CD4-positive, CD25-positive, alpha-beta regulatory T cell (primary cell): ENCODE measurements at regions not wholly inside any gene's neighbourhood (a gene's known extent, or its start where the extent isn't known, plus 50 kb on each side); places are given as distances from the start of the nearest gene placed in this dataset.

Experiments used
- ATAC-seq, 2 donors: fragments of 150-1000 bp; cut with Tn5 transposase; one replicate each; pipeline ENCODE4 v1.10.0; 2021; ENCODE audit warnings: low read depth in 2 of 2, moderate number of reproducible peaks in 2 of 2, moderate library complexity in 1 of 2
- DNase-seq, 3 donors: peaks; one replicate each; pipeline versions ENCODE4 v3.0.0 to v3.0.0-alpha.2; 2012 to 2022; ENCODE audit warnings: mixed read lengths in 1 of 3
- H3K27ac ChIP-seq: one replicate; pipeline ENCODE4 v1.7.0; 2013; ENCODE audit warnings: mild to moderate bottlenecking, low read length; ENCODE audit not compliant: insufficient read depth, poor library complexity, severe bottlenecking
- H3K27me3 ChIP-seq: one replicate; pipeline ENCODE4 v1.7.0; 2013; ENCODE audit warnings: low read length; ENCODE audit not compliant: control insufficient read depth, insufficient read depth
- H3K36me3 ChIP-seq: one replicate; pipeline ENCODE4 v1.7.0; 2013; ENCODE audit warnings: mild to moderate bottlenecking, low read length, moderate library complexity; ENCODE audit not compliant: control insufficient read depth, insufficient read depth
- H3K4me1 ChIP-seq: 2 replicates; pipeline ENCODE4 v1.7.0; 2013; ENCODE audit warnings: mild to moderate bottlenecking, low read length; ENCODE audit not compliant: insufficient read depth, control insufficient read depth, poor library complexity, severe bottlenecking
- H3K4me3 ChIP-seq: one replicate; pipeline ENCODE4 v1.7.0; 2013; ENCODE audit warnings: low read depth, mild to moderate bottlenecking, low read length, moderate library complexity
- H3K9me3 ChIP-seq, 2 experiments: 1 replicate in 1 of 2; 2 replicates in 1 of 2; pipeline ENCODE4 v1.7.0; 2013; ENCODE audit warnings: low read length in 2 of 2, mild to moderate bottlenecking in 1 of 2, moderate library complexity in 1 of 2; ENCODE audit not compliant: control insufficient read depth in 2 of 2
- H3K27ac Mint-ChIP-seq, 3 donors: one replicate each; pipeline ENCODE4 v1.8.0; 2020 to 2022; ENCODE audit warnings: mild to moderate bottlenecking in 3 of 3, mixed read lengths in 3 of 3, moderate library complexity in 2 of 3
- H3K27me3 Mint-ChIP-seq: one replicate; pipeline ENCODE4 v1.8.0; 2022; ENCODE audit warnings: mild to moderate bottlenecking, mixed read lengths
- H3K36me3 Mint-ChIP-seq: one replicate; pipeline ENCODE4 v1.8.0; 2020; ENCODE audit warnings: mixed read lengths
- H3K4me1 Mint-ChIP-seq, 4 donors: one replicate each; pipeline ENCODE4 v1.8.0; 2020 to 2022; ENCODE audit warnings: mixed read lengths in 4 of 4, mild to moderate bottlenecking in 1 of 4
- H3K4me3 Mint-ChIP-seq, 4 donors: one replicate each; pipeline ENCODE4 v1.8.0; 2020 to 2022; ENCODE audit warnings: mild to moderate bottlenecking in 4 of 4, mixed read lengths in 4 of 4, moderate library complexity in 3 of 4
- H3K9me3 Mint-ChIP-seq, 7 donors: one replicate each; pipeline ENCODE4 v1.8.0; 2020 to 2022; ENCODE audit warnings: mixed read lengths in 7 of 7, mild to moderate bottlenecking in 3 of 7, moderate library complexity in 2 of 7

DNA sequence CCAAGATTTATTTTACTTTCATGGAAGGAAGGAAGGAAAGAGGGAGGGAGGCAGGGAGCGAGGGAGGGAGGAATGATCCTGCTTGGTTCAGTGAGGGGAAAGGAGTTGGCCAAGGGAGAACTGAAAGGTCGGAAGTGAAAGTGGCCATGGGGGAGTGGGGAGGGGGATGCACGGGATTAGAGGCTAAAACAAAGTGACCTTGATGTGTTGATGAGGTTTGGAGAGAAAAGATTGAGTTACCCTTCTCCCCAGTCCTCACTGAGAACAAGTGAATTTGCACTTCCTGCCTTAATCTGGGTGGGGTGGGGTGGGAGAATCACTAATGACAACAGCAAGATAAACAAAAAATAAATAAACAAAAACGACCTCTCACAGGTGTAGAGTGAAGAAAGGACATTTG, 212.0 kb upstream of the TLE3 start:
- DNase-seq (no peak), ATAC-seq (no peak)
- Mint-ChIP-seq H3K4me3 (no peak overlapping the region), H3K27me3 (peaks cover 4% of the 10 kb centered on the region), H3K27ac (no peak overlapping the region), H3K9me3 (peaks cover 0 to 4% (median 0%) of the 10 kb centered on the region in 7 donors), H3K4me1 (peaks cover 0 to 10% (median 8%) of the 10 kb centered on the region in 4 donors), H3K36me3 (no peaks in the 10 kb centered on the region)
- Histone ChIP-seq H3K36me3 (no peaks in the 10 kb centered on the region), H3K27me3 (peaks cover 2% of the 10 kb centered on the region), H3K4me3 (no peak overlapping the region), H3K9me3 (no peaks in the 10 kb centered on the region), H3K4me1 (no peaks in the 10 kb centered on the region), H3K27ac (no peak overlapping the region)

DNA sequence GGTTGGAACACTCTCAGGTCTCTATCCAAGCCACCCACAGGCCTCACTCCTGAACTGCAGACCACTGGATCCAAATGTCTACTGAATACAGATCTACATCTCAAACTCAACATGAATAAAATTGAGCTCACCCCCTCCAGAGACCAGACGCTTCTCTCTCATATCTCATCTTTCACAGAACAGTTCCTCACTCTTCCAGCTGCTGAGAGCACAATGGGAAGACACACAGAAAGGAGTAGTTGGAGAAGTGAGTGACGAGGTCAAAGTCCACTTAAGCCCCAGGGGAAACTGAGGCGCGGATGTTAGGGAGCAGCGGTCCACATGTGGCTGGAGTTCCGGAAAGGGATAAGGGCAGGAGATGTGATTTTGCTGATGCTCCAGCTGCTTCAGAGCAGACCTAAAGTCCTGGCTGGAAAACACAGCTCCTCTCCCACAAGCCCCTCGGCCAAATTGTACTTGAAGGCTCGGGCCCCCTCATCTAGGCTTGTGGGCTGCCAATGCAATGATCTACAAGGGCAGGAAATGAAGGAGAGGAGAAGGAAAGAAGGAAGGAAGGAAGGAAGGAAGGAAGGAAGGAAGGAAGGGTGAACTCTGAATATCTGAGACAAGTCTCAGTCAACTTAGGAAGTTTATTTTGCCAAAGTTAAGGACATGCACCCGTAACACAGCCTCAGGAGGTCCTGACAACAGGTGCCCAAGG, 211.2 kb upstream of the TLE3 start:
- Histone ChIP-seq H3K4me3 (no peak overlapping the region), H3K9me3 (no peaks in the 10 kb centered on the region), H3K4me1 (no peaks in the 10 kb centered on the region), H3K36me3 (no peaks in the 10 kb centered on the region), H3K27ac (no peak overlapping the region), H3K27me3 (peaks cover 2% of the 10 kb centered on the region)
- Mint-ChIP-seq H3K4me3 (no peak overlapping the region), H3K4me1 (peaks cover 0 to 10% (median 8%) of the 10 kb centered on the region in 4 donors), H3K27me3 (peaks cover 4% of the 10 kb centered on the region), H3K9me3 (peaks cover 0 to 4% (median 0%) of the 10 kb centered on the region in 7 donors), H3K36me3 (no peaks in the 10 kb centered on the region), H3K27ac (no peak overlapping the region)
- ATAC-seq (no peak), DNase-seq (no peak)

DNA sequence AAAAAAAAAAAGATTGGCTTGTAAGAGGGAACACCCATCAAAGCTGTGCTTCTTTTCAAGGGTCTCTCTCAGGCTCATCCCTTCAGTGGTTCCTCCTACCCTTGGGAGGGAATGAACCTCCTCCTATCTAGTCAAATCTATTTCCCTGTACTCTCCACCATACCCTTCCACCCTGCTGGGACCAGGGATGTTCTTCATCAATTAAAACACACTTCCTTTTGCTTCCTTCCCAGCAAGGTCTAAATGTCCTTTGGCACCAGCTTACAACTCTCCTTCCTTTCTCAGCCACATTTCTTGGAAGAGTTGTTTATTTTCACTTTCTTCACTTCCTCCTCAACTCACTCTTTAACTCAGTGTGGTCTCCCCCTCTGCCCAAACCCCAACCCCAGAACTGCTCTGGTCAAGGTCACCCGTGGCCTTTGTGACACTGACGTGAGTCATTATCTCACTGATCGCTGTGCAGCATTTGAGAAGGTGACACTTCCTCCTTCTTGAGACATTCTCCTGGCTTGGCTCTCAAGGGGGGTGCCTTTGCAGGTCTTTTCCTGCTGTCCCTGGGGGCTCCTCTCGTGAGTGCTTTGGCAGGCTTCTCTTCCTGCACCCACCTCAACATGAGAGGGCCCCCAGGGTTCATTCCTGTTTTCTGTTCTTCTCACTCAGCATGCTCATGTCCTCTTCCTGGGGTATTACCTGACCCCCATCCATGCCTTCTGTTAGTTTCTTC, 210.5 kb upstream of the TLE3 start:
- Mint-ChIP-seq H3K27ac (peak overlapping the region in 1 of 3 donors; percentile 42), H3K27me3 (peaks cover 4% of the 10 kb centered on the region), H3K4me3 (no peak overlapping the region), H3K36me3 (no peaks in the 10 kb centered on the region), H3K9me3 (peaks cover 0 to 4% (median 0%) of the 10 kb centered on the region in 7 donors), H3K4me1 (peaks cover 0 to 10% (median 8%) of the 10 kb centered on the region in 4 donors)
- H3K27me3 ChIP-seq, result peaks cover 2% of the 10 kb centered on the region
- H3K27ac ChIP-seq, result no peak overlapping the region
- DNase-seq, result peak in 1 of 3 donors; percentile 11
- H3K4me3 ChIP-seq, result no peak overlapping the region
- no peaks in the 10 kb centered on the region for H3K9me3 ChIP-seq
- H3K36me3 ChIP-seq, result no peaks in the 10 kb centered on the region
- peak; percentile 31 to 59 for ATAC-seq
- H3K4me1 ChIP-seq, result no peaks in the 10 kb centered on the region

DNA sequence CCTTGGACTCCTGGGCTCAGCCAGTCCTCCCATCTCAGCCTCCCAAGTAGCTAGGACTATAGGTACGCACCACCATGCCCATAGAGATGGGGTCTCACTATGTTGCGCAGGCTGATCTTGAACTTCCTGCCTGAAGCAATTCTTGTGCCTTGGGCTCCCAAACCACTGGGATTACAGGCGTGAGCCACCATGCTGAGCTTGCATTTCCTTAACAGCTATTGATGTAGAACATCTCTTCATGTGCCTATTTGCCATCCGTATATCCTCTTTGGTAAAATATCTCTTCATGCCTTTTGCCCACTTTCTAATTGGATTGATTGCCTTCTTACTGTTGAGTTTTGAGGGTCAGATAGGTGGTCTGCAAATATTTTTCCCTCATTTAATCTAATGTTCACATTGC, 208.9 kb upstream of the TLE3 start:
- no peak for ATAC-seq
- Mint-ChIP-seq H3K4me3 (no peak overlapping the region), H3K36me3 (no peaks in the 10 kb centered on the region), H3K4me1 (peaks cover 0 to 10% (median 8%) of the 10 kb centered on the region in 4 donors), H3K9me3 (peaks cover 0 to 4% (median 0%) of the 10 kb centered on the region in 7 donors), H3K27ac (no peak overlapping the region), H3K27me3 (peaks cover 4% of the 10 kb centered on the region)
- Histone ChIP-seq H3K36me3 (no peaks in the 10 kb centered on the region), H3K4me3 (no peak overlapping the region), H3K27ac (no peak overlapping the region), H3K4me1 (peaks cover under 1% of the 10 kb centered on the region), H3K27me3 (peaks cover 2% of the 10 kb centered on the region), H3K9me3 (no peaks in the 10 kb centered on the region)
- DNase-seq, result no peak

DNA sequence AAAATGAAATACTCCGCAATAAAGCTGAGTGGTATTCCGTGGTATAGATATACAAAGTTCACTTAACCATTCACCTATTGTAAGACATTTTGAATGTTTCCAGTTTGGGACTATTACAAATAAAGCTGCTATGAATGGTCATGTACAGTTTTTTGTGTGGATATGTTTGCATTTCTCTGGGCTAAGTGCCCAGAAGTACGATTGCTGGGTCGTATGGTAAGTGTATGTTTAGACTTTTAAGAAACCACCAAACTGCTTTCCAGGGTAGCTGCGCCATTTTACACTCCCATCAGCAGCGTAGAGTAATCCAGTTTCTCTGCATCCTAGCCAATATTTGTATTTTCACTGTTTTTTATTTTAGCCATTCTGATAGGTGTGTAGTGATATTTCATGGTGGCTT, 208.4 kb upstream of the TLE3 start:
- no peak overlapping the region for H3K4me3 ChIP-seq
- H3K27me3 Mint-ChIP-seq, result peaks cover 4% of the 10 kb centered on the region
- no peaks in the 10 kb centered on the region for H3K36me3 ChIP-seq
- DNase-seq, result no peak
- H3K9me3 Mint-ChIP-seq, result peaks cover 0 to 4% (median 0%) of the 10 kb centered on the region in 7 donors
- no peak overlapping the region for H3K4me3 Mint-ChIP-seq
- H3K4me1 ChIP-seq, result peaks cover 6% of the 10 kb centered on the region
- H3K27ac ChIP-seq, result no peak overlapping the region
- H3K4me1 Mint-ChIP-seq, result peaks cover 0 to 13% (median 8%) of the 10 kb centered on the region in 4 donors
- ATAC-seq, result no peak
- H3K27ac Mint-ChIP-seq, result no peak overlapping the region
- H3K9me3 ChIP-seq, result no peaks in the 10 kb centered on the region
- H3K27me3 ChIP-seq, result peaks cover 2% of the 10 kb centered on the region
- no peaks in the 10 kb centered on the region for H3K36me3 Mint-ChIP-seq

DNA sequence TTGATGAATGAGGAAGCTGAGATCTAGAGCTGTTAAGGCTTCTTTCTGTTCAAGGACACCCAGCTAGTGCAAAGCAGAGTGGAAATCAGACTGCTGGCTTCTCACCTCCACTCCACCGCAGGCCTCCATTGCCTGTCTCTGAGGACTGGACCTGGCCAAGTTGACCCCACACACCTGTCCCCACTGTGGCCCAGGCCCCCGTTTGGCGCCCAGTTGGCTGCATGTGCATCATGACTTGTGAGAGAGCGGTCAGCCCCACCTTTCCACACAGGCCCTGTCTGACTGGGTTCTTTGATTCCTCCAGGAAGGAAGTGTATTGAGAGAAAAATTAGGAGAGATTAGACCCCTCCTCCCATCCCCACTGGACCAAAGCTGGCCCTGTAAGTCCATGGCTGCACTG, 206.3 kb upstream of the TLE3 start:
- peaks cover 0 to 4% (median 0%) of the 10 kb centered on the region in 7 donors for H3K9me3 Mint-ChIP-seq
- Histone ChIP-seq H3K36me3 (no peaks in the 10 kb centered on the region), H3K4me1 (peaks cover 16% of the 10 kb centered on the region), H3K9me3 (no peaks in the 10 kb centered on the region), H3K4me3 (no peak overlapping the region), H3K27me3 (peaks cover 2% of the 10 kb centered on the region), H3K27ac (no peak overlapping the region)
- H3K27me3 Mint-ChIP-seq, result no peaks in the 10 kb centered on the region
- no peaks in the 10 kb centered on the region for H3K36me3 Mint-ChIP-seq
- H3K27ac Mint-ChIP-seq, result no peak overlapping the region
- H3K4me3 Mint-ChIP-seq, result no peak overlapping the region
- ATAC-seq (no peak), DNase-seq (no peak)
- H3K4me1 Mint-ChIP-seq, result peaks cover 6 to 24% (median 13%) of the 10 kb centered on the region in 4 donors

DNA sequence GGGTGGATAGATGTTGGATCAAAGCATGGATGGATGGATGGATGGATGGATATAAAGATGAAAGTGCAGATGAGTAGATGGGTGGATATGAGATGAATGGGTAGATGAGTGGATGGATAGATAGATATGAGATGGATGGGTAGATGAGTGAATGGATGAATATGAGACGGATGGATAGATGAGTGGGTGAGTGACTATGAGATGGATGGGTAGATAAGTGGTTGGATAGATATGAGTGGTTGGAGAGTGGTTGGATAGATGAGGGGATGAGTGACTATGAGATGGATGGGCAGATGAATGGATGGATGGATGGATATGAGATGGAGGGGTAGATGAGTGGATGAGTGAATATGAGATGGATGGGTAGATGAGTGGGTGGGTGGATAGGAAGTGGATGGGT, 204.6 kb upstream of the TLE3 start:
- Histone ChIP-seq H3K4me3 (no peak overlapping the region), H3K27me3 (peaks cover 1% of the 10 kb centered on the region), H3K9me3 (no peaks in the 10 kb centered on the region), H3K4me1 (peaks cover 16% of the 10 kb centered on the region), H3K36me3 (no peaks in the 10 kb centered on the region), H3K27ac (no peak overlapping the region)
- H3K36me3 Mint-ChIP-seq, result no peaks in the 10 kb centered on the region
- peaks cover 0 to 15% (median 9%) of the 10 kb centered on the region in 4 donors for H3K4me1 Mint-ChIP-seq
- ATAC-seq (no peak), DNase-seq (no peak)
- H3K27ac Mint-ChIP-seq, result no peak overlapping the region
- H3K9me3 Mint-ChIP-seq, result peaks cover 0 to 4% (median 0%) of the 10 kb centered on the region in 7 donors
- no peak overlapping the region for H3K4me3 Mint-ChIP-seq
- H3K27me3 Mint-ChIP-seq, result no peaks in the 10 kb centered on the region
